GM12878 (cell line): ENCODE measurements at regions not wholly inside any gene's neighbourhood (a gene's known extent, or its start where the extent isn't known, plus 50 kb on each side); places are given as distances from the start of the nearest gene placed in this dataset.

Source experiments
- SKIL ChIP-seq: fragments of 450-650 bp; IDR thresholded peaks from 2 replicates; pipeline ENCODE4 v1.6.1; 2017; ENCODE audit warnings: mild to moderate bottlenecking, low read depth, inconsistent platforms; ENCODE audit not compliant: poor library complexity, severe bottlenecking

DNA sequence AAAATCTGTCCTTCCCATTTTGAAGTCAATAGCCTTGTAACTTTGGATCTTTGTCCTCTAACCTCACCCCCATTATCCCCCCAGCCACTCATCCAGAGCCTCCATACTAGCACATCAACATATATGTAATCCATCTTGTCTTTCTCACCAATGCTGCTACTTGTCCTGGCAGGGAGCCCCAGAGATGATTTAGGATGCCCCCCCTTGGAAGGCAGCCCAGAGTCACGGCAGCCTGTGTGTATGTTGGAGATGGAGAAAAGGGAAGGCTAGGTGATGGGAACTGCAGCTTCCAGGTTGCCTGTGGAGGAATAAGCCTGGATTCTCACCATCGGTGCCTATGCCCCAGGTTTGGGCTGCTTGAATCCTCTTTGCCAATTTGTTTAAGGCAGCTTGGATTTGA is 51.7 kb upstream of the SCMH1 start (continued):
- TF ChIP-seq SKIL: no peak
- TF ChIP-seq, all 136 proteins: peak for 0
